Activated B cell treated with CpG ODN at 0.5 μM for 24 hours (primary cell): ENCODE measurements at regions not wholly inside any gene's neighbourhood (a gene's known extent, or its start where the extent isn't known, plus 50 kb on each side); places are given as distances from the start of the nearest gene placed in this dataset.

Experiments used
- ATAC-seq: fragments of 200-7000 bp; cut with Tn5 transposase; one replicate; pipeline ENCODE4 v1.10.0; 2021; ENCODE audit warnings: low read depth, mild to moderate bottlenecking, moderate library complexity
- CTCF ChIA-PET: fragments of 350-600 bp; sonication (Branson Sonifier 250); formaldehyde crosslinking; loops from one replicate; lab custom pipeline; 2021; ENCODE audit warnings: antibody characterized with exemption; lab: Charles Lee
- POLR2A ChIA-PET: fragments of 350-600 bp; sonication (Branson Sonifier 250); formaldehyde crosslinking; loops from one replicate; lab custom pipeline; 2021; ENCODE audit warnings: antibody characterized with exemption; lab: Charles Lee
- DNase-seq: peaks from one replicate; pipeline ENCODE4 v3.0.0; 2022
- H3K27ac Mint-ChIP-seq: one replicate; pipeline ENCODE4 v1.8.0; 2020; ENCODE audit warnings: mixed read lengths
- H3K27me3 Mint-ChIP-seq: one replicate; pipeline ENCODE4 v1.8.0; 2021; ENCODE audit warnings: mixed read lengths
- H3K36me3 Mint-ChIP-seq: one replicate; pipeline ENCODE4 v1.8.0; 2021; ENCODE audit warnings: low read depth, mixed read lengths
- H3K4me1 Mint-ChIP-seq: one replicate; pipeline ENCODE4 v1.8.0; 2021; ENCODE audit warnings: mixed read lengths
- H3K4me3 Mint-ChIP-seq: one replicate; pipeline ENCODE4 v1.8.0; 2020; ENCODE audit warnings: mild to moderate bottlenecking, mixed read lengths
- H3K9me3 Mint-ChIP-seq: one replicate; pipeline ENCODE4 v1.8.0; 2020; ENCODE audit warnings: mixed read lengths
- intact Hi-C: fragments of 100-400 bp; cut with micrococcal nuclease; formaldehyde crosslinking; loops from one replicate; pipeline ENCODE4 v1.15.1; 2024
- TF ChIP-seq, protein P1 (sequence below): fragments of 200-600 bp; IDR thresholded peaks from one replicate; pipeline ENCODE4 v1.8.0; 2022; ENCODE audit warnings: antibody characterized with exemption, mild to moderate bottlenecking

DNA sequence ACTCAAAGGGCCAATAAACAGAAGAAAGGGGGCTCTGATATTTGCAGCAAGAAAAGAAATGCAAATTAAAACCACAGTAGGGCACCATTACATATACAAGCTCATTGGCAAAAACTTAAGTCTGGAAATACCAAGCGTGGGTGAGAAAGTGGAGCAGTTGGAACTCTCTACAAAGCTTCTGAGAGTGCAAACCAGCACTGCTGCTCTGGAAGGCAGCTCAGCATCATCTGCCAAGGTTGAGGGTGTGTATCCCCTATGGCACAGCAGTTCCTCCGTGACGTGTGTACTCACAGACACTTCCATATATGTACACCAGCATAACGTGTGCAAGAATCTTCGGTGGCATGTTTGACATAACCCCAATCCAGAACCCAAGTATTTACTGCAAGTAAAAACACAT lies 271.0 kb upstream of the ATP10A start:
- intact Hi-C loops = no loop called here
- no peak for DNase-seq
- Mint-ChIP-seq H3K4me1 (no peaks in the 10 kb centered on the region), H3K27me3 (peaks cover 2% of the 10 kb centered on the region), H3K4me3 (no peak overlapping the region), H3K36me3 (no peaks in the 10 kb centered on the region), H3K27ac (no peak overlapping the region), H3K9me3 (no peaks in the 10 kb centered on the region)
- POLR2A ChIA-PET = no interaction called here
- no peak for ATAC-seq
- CTCF ChIA-PET = no interaction called here
- TF ChIP-seq, protein P1, sequence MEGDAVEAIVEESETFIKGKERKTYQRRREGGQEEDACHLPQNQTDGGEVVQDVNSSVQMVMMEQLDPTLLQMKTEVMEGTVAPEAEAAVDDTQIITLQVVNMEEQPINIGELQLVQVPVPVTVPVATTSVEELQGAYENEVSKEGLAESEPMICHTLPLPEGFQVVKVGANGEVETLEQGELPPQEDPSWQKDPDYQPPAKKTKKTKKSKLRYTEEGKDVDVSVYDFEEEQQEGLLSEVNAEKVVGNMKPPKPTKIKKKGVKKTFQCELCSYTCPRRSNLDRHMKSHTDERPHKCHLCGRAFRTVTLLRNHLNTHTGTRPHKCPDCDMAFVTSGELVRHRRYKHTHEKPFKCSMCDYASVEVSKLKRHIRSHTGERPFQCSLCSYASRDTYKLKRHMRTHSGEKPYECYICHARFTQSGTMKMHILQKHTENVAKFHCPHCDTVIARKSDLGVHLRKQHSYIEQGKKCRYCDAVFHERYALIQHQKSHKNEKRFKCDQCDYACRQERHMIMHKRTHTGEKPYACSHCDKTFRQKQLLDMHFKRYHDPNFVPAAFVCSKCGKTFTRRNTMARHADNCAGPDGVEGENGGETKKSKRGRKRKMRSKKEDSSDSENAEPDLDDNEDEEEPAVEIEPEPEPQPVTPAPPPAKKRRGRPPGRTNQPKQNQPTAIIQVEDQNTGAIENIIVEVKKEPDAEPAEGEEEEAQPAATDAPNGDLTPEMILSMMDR = no peak

DNA sequence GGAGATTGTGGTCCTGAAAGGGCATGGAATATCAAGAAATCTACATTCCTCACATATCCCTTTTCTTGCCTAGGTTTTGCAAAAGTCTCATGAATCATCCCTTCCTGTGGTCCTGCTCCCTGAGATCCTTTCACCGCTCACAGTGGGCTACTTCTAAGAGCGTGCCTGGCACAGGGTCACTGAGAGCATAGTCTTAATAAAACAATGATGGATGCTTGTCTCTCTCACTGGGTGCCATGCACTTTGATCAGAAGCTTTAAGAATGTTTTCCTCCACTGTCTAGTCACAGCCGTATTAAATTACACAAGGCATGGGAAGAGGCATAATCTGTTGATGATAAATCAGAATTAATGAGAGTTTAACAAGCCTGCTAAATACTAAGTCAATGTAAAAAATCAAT lies 269.7 kb upstream of the ATP10A start:
- POLR2A ChIA-PET = no interaction called here
- no peak overlapping the region for H3K27ac Mint-ChIP-seq

DNA sequence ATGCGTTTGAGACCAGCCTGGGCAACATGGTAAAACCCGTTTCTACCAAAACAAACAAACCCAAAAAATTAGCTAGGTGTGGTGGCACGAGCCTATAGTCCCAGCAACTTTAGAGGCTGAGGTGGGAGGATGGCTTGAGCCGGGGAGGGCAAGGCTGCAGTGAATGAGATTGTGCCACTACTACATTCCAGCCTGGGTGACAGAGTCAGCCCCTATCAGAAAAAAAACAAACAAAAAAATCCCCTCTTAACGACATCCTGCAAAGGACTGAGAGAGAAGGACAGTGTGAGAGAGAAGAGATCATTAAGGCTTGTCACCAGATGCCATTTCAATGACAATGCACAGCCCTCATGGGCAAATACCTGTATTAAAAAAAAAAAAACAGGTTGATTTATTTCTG lies 266.7 kb upstream of the ATP10A start:
- POLR2A ChIA-PET = no interaction called here
- no peaks in the 10 kb centered on the region for H3K36me3 Mint-ChIP-seq
- H3K4me3 Mint-ChIP-seq = no peak overlapping the region
- intact Hi-C loops = no loop called here
- H3K27me3 Mint-ChIP-seq = peaks cover 2% of the 10 kb centered on the region
- no peak overlapping the region for H3K27ac Mint-ChIP-seq
- H3K9me3 Mint-ChIP-seq = no peaks in the 10 kb centered on the region
- DNase-seq (no peak), ATAC-seq (no peak)
- no peaks in the 10 kb centered on the region for H3K4me1 Mint-ChIP-seq
- TF ChIP-seq, protein P1 = no peak
- CTCF ChIA-PET = no interaction called here

More for the DNA sequence above, 269.7 kb upstream of the ATP10A start:
- Mint-ChIP-seq H3K9me3 (no peaks in the 10 kb centered on the region), H3K36me3 (no peaks in the 10 kb centered on the region), H3K4me3 (no peak overlapping the region), H3K4me1 (no peaks in the 10 kb centered on the region), H3K27me3 (peaks cover 2% of the 10 kb centered on the region)
- CTCF ChIA-PET = no interaction called here
- TF ChIP-seq, protein P1 = no peak
- ATAC-seq (no peak), DNase-seq (no peak)
- intact Hi-C loops = no loop called here

DNA sequence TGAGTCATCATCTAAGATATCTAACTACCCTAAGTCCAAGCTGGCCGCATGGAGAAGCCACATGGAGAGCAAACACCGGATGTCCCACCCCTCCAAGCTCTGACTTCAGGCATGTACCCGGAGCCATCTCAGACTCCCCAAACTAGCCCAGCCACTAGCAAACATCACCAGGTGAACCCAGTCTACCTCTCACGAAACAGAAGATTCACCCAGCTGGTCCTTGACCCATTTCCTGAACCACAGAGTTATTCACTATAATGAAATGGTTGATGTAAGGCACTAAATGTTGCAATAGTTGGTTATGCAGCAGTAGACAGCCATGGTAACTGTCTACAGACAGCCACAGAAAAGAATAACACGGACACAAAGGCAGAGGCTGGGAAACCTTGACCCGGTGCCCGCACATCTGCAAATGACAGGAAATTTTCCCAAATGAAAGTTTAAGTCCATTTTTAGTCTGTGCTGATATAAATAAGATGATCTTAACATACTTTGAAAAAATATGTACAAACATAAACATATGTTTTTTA lies 265.5 kb upstream of the ATP10A start:
- no peak overlapping the region for H3K27ac Mint-ChIP-seq

DNA sequence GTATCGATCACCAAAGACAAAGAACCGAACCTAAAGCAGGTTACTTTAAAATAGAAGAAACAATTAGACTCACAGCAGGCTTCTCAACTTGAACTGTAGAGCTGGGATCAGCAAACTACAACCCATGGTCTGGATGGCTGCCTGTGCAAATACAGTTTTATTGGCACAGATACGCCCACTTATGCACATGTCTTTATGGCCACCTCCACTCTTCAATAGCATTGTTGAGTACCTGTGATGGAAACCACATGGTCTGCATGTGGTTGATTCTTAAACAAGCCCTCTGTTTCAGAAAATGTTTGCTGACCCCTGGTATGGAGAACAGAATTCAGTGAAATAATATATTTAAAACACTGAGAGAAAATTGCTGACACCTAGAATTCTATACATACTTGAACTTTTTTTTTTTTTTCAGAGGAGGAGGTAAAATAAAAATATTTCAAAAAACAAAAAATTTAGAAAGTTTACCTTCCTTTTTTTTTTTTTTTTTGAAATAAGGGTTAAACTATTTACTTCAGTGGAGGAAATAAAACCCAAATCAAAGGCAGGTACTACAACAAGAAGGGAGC lies 263.8 kb upstream of the ATP10A start:
- no peak overlapping the region for H3K4me3 Mint-ChIP-seq
- no peaks in the 10 kb centered on the region for H3K9me3 Mint-ChIP-seq
- H3K27ac Mint-ChIP-seq = no peak overlapping the region
- POLR2A ChIA-PET = no interaction called here
- intact Hi-C loops = no loop called here
- no peak for ATAC-seq
- CTCF ChIA-PET = no interaction called here
- H3K4me1 Mint-ChIP-seq = no peaks in the 10 kb centered on the region
- H3K36me3 Mint-ChIP-seq = no peaks in the 10 kb centered on the region
- DNase-seq = no peak
- TF ChIP-seq, protein P1 = no peak
- peaks cover 2% of the 10 kb centered on the region for H3K27me3 Mint-ChIP-seq

More for the DNA sequence above, 265.5 kb upstream of the ATP10A start:
- Mint-ChIP-seq H3K9me3 (no peaks in the 10 kb centered on the region), H3K4me3 (no peak overlapping the region), H3K4me1 (no peaks in the 10 kb centered on the region), H3K27me3 (peaks cover 2% of the 10 kb centered on the region), H3K36me3 (no peaks in the 10 kb centered on the region)
- POLR2A ChIA-PET = no interaction called here
- no peak for DNase-seq
- TF ChIP-seq, protein P1 = no peak
- ATAC-seq = no peak
- intact Hi-C loops = no loop called here
- CTCF ChIA-PET = no interaction called here
